CD14-positive monocyte (primary cell): ENCODE measurements at regions not wholly inside any gene's neighbourhood (a gene's known extent, or its start where the extent isn't known, plus 50 kb on each side); places are given as distances from the start of the nearest gene placed in this dataset.

Experiments used
- DNase-seq, 3 donors: peaks; one replicate each; pipeline ENCODE4 v3.0.0-alpha.2; 2011 to 2022
- H2AFZ ChIP-seq: 2 replicates; pipeline ENCODE4 v1.6.0; 2012; ENCODE audit warnings: mild to moderate bottlenecking, low read depth, low read length, inconsistent platforms; ENCODE audit not compliant: insufficient read depth, poor library complexity, severe bottlenecking
- H3K27ac ChIP-seq, 2 donors: 1 replicate in 1 of 2; 2 replicates in 1 of 2; pipeline ENCODE4 v1.5.1; 2012 to 2013; ENCODE audit warnings: low read length in 2 of 2, control low read depth in 1 of 2, inconsistent platforms in 1 of 2, low read depth in 1 of 2, mild to moderate bottlenecking in 1 of 2
- H3K27me3 ChIP-seq, 2 donors: one replicate each; pipeline versions ENCODE4 v1.6.0 to v1.6.1; 2011 to 2013; ENCODE audit warnings: low read length in 2 of 2; ENCODE audit not compliant: control insufficient read depth in 2 of 2, insufficient read depth in 2 of 2
- H3K36me3 ChIP-seq, 2 donors: replicated peaks in 1 of 2; 1 replicate in 1 of 2; 2 replicates in 1 of 2; pipeline versions ENCODE4 v1.5.1 to v1.6.1; 2012 to 2013; ENCODE audit warnings: low read length in 2 of 2, control low read depth in 1 of 2, inconsistent platforms in 1 of 2, mild to moderate bottlenecking in 1 of 2; ENCODE audit not compliant: insufficient read depth in 2 of 2, control insufficient read depth in 1 of 2
- H3K4me1 ChIP-seq, 2 donors: 1 replicate in 1 of 2; 2 replicates in 1 of 2; pipeline versions ENCODE4 v1.5.1 to v1.6.1; 2012 to 2013; ENCODE audit warnings: low read length in 2 of 2, control low read depth in 1 of 2, inconsistent platforms in 1 of 2, mild to moderate bottlenecking in 1 of 2, moderate library complexity in 1 of 2; ENCODE audit not compliant: insufficient read depth in 2 of 2, control insufficient read depth in 1 of 2
- H3K4me2 ChIP-seq: replicated peaks from 2 replicates; pipeline ENCODE3; 2012; ENCODE audit warnings: low read length, moderate library complexity, mild to moderate bottlenecking; ENCODE audit not compliant: poor library complexity, severe bottlenecking; ENCODE audit errors: extremely low read depth
- H3K4me3 ChIP-seq, 3 experiments: fragments of 200-600 bp in 1 of 3; sonication (generic) in 1 of 3; replicated peaks in 1 of 3; 1 replicate in 2 of 3; 2 replicates in 1 of 3; pipeline ENCODE4 v1.5.1; 2011 to 2013; ENCODE audit warnings: low read length in 3 of 3, mild to moderate bottlenecking in 3 of 3, control low read depth in 2 of 3, low read depth in 2 of 3, inconsistent platforms in 1 of 3, moderate library complexity in 1 of 3
- H3K79me2 ChIP-seq: 2 replicates; pipeline ENCODE4 v1.6.0; 2012; ENCODE audit warnings: mild to moderate bottlenecking, control low read depth, inconsistent platforms, low read length, moderate library complexity; ENCODE audit not compliant: insufficient read depth
- H3K9ac ChIP-seq: 2 replicates; pipeline ENCODE4 v1.6.0; 2017; ENCODE audit warnings: low read length, mild to moderate bottlenecking; ENCODE audit not compliant: insufficient read depth, poor library complexity, severe bottlenecking
- H3K9me3 ChIP-seq, 2 donors: replicated peaks in 1 of 2; 1 replicate in 1 of 2; 2 replicates in 1 of 2; pipeline versions ENCODE4 v1.5.1 to v1.6.1; 2012 to 2013; ENCODE audit warnings: low read length in 2 of 2, control low read depth in 1 of 2; ENCODE audit not compliant: control insufficient read depth in 1 of 2, insufficient read depth in 1 of 2
- H4K20me1 ChIP-seq: 2 replicates; pipeline ENCODE4 v1.6.0; 2012; ENCODE audit warnings: mild to moderate bottlenecking, low read length, control low read depth, moderate library complexity; ENCODE audit not compliant: insufficient read depth
- H3K27ac Mint-ChIP-seq, 7 donors: one replicate each; pipeline ENCODE4 v1.8.0; 2020; ENCODE audit warnings: mild to moderate bottlenecking in 7 of 7, mixed read lengths in 7 of 7, moderate library complexity in 6 of 7, inconsistent platforms in 2 of 7
- H3K27me3 Mint-ChIP-seq, 3 donors: one replicate each; pipeline ENCODE4 v1.8.0; 2021 to 2022; ENCODE audit warnings: low read depth in 3 of 3, mild to moderate bottlenecking in 3 of 3, mixed read lengths in 3 of 3, moderate library complexity in 3 of 3, inconsistent platforms in 1 of 3
- H3K36me3 Mint-ChIP-seq, 2 donors: one replicate each; pipeline ENCODE4 v1.8.0; 2020; ENCODE audit warnings: mixed read lengths in 2 of 2, inconsistent platforms in 1 of 2, mild to moderate bottlenecking in 1 of 2
- H3K4me1 Mint-ChIP-seq: one replicate; pipeline ENCODE4 v1.8.0; 2020; ENCODE audit warnings: mild to moderate bottlenecking, mixed read lengths
- H3K4me3 Mint-ChIP-seq, 2 donors: one replicate each; pipeline ENCODE4 v1.8.0; 2020; ENCODE audit warnings: mild to moderate bottlenecking in 2 of 2, mixed read lengths in 2 of 2, moderate library complexity in 1 of 2
- H3K9me3 Mint-ChIP-seq, 7 donors: one replicate each; pipeline ENCODE4 v1.8.0; 2020 to 2022; ENCODE audit warnings: mixed read lengths in 7 of 7, mild to moderate bottlenecking in 6 of 7, moderate library complexity in 6 of 7, inconsistent platforms in 2 of 7
- WGBS: methylation state at CpG from one replicate; pipeline ENCODE4 v1.1.5; 2013; ENCODE audit warnings: missing lambda C conversion rate; ENCODE audit not compliant: insufficient coverage; 5-methylcytosine and 5-hydroxymethylcytosine counted together
- intact Hi-C, 2 donors: fragments of 100-400 bp; cut with micrococcal nuclease; formaldehyde crosslinking; loops; one replicate each; pipeline versions ENCODE4 v1.15.0 to v1.15.1; 2023
- TF ChIP-seq, protein P1 (sequence below): fragments of 200-600 bp; IDR thresholded peaks from one replicate; pipeline ENCODE4 v1.8.0; 2022; ENCODE audit warnings: antibody characterized with exemption, mild to moderate bottlenecking

DNA sequence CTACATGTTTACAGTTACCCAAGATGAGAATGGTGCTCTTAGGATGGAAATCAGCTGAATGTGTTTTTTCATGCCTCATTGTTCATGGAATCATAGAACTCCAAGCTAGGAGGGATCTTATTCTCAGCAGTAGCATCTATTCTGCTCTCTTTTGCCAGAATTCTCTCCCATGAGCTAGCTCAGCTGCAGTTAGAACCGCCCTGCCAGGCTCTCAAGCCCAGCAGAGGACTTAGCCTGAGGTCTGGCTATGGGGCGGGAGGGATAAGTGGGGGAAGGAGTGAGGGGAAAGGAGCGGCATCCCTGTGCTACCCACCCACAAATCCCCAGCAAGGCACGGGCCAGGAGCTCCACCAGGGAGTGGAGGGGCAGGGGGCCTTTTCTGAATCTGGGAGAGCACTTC, 120.7 kb upstream of the PLXNA4 start:
- H3K4me1 ChIP-seq = no peaks in the 10 kb centered on the region
- no peaks in the 10 kb centered on the region for H3K9me3 ChIP-seq
- Mint-ChIP-seq H3K9me3 (peaks cover 0 to 8% (median 3%) of the 10 kb centered on the region in 7 donors), H3K27me3 (peaks cover 0 to 2% (median 1%) of the 10 kb centered on the region in 3 donors), H3K4me3 (no peak overlapping the region), H3K27ac (no peak overlapping the region), H3K36me3 (no peaks in the 10 kb centered on the region), H3K4me1 (peaks cover 3% of the 10 kb centered on the region)
- intact Hi-C loops = no loop called here
- H3K4me2 ChIP-seq = no peak overlapping the region
- no peak overlapping the region for H3K4me3 ChIP-seq
- H2AFZ ChIP-seq = no peak overlapping the region
- no peak for DNase-seq
- H3K9ac ChIP-seq = no peak overlapping the region
- no peaks in the 10 kb centered on the region for H3K36me3 ChIP-seq
- no peaks in the 10 kb centered on the region for H3K79me2 ChIP-seq
- H4K20me1 ChIP-seq = no peaks in the 10 kb centered on the region
- H3K27me3 ChIP-seq = no peaks in the 10 kb centered on the region
- no peak overlapping the region for H3K27ac ChIP-seq
- no CpG with 5 or more reads among the region's 4 CpGs for WGBS
- TF ChIP-seq, protein P1, sequence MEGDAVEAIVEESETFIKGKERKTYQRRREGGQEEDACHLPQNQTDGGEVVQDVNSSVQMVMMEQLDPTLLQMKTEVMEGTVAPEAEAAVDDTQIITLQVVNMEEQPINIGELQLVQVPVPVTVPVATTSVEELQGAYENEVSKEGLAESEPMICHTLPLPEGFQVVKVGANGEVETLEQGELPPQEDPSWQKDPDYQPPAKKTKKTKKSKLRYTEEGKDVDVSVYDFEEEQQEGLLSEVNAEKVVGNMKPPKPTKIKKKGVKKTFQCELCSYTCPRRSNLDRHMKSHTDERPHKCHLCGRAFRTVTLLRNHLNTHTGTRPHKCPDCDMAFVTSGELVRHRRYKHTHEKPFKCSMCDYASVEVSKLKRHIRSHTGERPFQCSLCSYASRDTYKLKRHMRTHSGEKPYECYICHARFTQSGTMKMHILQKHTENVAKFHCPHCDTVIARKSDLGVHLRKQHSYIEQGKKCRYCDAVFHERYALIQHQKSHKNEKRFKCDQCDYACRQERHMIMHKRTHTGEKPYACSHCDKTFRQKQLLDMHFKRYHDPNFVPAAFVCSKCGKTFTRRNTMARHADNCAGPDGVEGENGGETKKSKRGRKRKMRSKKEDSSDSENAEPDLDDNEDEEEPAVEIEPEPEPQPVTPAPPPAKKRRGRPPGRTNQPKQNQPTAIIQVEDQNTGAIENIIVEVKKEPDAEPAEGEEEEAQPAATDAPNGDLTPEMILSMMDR = no peak

DNA sequence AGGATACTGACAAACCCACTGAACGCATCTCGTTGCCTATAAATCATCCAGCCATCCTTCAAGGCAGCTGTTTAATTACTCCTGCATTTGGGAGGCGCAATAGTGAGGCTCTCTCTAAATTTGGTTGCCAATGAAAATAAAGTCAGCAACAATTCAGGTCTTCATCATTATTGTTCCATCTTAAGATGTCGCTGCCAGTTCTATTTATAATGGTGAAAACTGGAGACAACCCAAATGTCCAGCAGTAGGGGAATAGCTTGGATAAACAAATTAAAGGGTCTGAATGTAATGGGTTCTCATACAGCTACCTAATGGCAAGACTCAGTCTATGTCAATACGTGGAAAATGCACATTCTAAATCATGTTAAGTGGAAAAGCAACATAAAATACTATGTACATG, 120.1 kb upstream of the PLXNA4 start:
- H3K4me3 Mint-ChIP-seq = no peak overlapping the region
- H3K27me3 Mint-ChIP-seq = peaks cover 1 to 4% (median 2%) of the 10 kb centered on the region in 3 donors
- H3K9ac ChIP-seq = no peak overlapping the region
- H3K4me1 ChIP-seq = no peaks in the 10 kb centered on the region
- no peak overlapping the region for H3K4me2 ChIP-seq
- no peaks in the 10 kb centered on the region for H3K9me3 ChIP-seq
- H3K36me3 Mint-ChIP-seq = no peaks in the 10 kb centered on the region
- TF ChIP-seq, protein P1 = no peak
- no peak for DNase-seq
- peaks cover 3% of the 10 kb centered on the region for H3K4me1 Mint-ChIP-seq
- H2AFZ ChIP-seq = no peak overlapping the region
- intact Hi-C loops = no loop called here
- H3K4me3 ChIP-seq = no peak overlapping the region
- no peaks in the 10 kb centered on the region for H3K79me2 ChIP-seq
- H3K27ac ChIP-seq = no peak overlapping the region
- H4K20me1 ChIP-seq = no peaks in the 10 kb centered on the region
- H3K27ac Mint-ChIP-seq = no peak overlapping the region
- no peaks in the 10 kb centered on the region for H3K27me3 ChIP-seq
- peaks cover 0 to 9% (median 3%) of the 10 kb centered on the region in 7 donors for H3K9me3 Mint-ChIP-seq
- H3K36me3 ChIP-seq = no peaks in the 10 kb centered on the region
- 92% methylated on average over 2 of the region's 5 CpGs for WGBS
